ENCODE measurements at regions not wholly inside any gene's neighbourhood (a gene's known extent, or its start where the extent isn't known, plus 50 kb on each side); places are given as distances from the start of the nearest gene placed in this dataset.

DNA sequence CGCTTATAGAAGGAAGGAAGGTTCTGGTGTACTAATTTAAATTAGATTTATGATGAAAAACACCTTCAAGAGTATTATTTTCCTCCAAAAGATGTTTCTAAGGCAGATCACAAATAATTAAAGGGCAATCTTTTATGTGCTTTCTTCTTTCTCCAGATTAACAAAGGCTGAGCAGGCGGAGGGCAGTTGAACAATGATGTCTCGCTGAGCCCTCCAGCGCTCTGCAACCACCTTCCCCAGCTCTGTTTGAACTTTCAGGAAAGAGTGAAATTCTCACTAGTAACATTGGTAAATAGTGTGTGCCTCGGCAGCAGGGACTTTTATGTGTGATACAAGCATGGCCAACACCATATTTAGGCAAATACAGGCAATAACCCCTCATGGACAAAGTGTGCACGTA, 379.1 kb upstream of the MKI67 start:
- DNase-seq: no peak

GRCh38 chr10:128506423-128506822, 380.2 kb upstream of the MKI67 start:
- no peak for DNase-seq

DNA sequence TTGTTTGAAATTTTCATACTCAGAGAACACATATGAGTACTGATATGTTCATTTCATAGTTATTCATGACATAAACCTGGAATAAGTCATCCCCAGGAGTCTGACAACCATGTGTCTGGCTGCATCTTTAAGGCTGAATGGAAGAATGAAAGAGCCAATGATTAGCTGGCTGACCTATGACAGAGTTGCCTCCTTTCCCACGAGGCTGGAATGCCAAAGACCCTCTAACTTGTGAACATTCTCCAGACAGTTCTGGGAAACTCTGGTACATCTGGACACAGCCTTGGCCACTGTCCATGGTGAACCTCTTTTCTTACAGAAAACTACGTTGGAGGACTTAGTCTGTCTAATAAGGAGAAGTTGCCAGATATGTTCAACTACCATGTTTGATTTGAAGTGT, 380.8 kb upstream of the MKI67 start:
- DNase-seq: no peak

GRCh38 chr10:128511284-128511683, 385.1 kb upstream of the MKI67 start:
- no peak for DNase-seq

DNA sequence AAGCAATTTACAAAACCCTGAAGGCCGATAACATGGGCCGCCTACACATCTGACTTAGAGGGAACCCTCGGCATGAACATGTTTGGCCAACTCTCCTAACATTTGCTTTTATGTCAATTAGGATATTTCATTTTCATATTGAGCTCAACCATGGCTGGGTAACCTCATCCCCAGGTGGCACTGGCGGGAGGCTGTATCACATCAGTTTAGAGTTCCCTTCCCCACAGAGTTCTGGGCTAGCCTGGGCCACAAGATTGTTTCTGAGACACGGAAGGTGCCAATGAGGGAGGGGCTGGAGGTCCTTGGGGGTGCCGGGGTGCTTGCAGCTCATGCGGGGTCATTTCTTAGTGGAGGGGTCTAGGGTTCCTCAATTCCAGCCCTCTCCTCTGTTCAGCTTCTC, 386.5 kb upstream of the MKI67 start:
- DNase-seq: no peak

DNA sequence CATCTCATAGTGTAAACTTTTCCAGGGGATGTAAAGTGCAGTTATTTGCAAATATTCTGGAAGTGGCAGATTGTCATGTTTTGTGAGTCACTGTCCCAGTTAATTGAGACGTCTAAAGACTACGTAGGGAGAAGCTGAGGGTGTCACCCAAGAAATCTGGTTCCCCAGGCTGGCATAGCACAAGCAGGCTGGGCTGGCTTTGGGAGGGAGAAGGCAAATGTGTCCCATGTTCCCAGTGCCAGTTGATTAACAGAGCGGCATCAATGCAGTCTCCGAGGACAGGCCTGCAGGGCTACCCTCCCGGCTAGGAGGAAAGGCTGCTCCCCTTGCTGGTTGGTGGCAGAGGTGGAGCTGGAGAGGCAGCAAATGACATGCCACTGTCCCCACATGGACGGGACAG, 388.3 kb upstream of the MKI67 start:
- no peak for DNase-seq

GRCh38 chr10:128516180-128516579, 390.0 kb upstream of the MKI67 start:
- no peak for DNase-seq

GRCh38 chr10:128517167-128517566, 390.9 kb upstream of the MKI67 start:
- DNase-seq: no peak

GRCh38 chr10:128518000-128518399, 391.8 kb upstream of the MKI67 start:
- no peak for DNase-seq

DNA sequence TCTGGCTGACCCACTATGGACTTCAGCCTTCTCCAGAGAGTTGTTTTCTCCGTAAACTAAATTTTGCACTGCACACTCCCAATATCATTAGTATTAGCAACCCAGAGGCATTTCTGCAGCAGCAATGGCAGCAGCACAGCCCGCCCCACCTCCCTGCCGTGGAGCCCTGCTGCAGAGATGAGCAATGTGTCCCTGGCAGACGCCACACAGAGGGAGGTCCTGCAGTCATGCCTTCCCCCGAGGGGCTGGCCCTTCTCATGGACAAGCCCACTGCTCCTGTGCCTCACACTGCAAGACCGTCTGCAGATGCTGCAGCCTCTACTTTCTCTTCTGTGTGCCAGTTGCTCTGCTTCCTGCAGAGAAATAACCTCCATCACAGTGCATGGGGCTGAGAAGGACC, 393.4 kb upstream of the MKI67 start:
- DNase-seq: no peak

DNA sequence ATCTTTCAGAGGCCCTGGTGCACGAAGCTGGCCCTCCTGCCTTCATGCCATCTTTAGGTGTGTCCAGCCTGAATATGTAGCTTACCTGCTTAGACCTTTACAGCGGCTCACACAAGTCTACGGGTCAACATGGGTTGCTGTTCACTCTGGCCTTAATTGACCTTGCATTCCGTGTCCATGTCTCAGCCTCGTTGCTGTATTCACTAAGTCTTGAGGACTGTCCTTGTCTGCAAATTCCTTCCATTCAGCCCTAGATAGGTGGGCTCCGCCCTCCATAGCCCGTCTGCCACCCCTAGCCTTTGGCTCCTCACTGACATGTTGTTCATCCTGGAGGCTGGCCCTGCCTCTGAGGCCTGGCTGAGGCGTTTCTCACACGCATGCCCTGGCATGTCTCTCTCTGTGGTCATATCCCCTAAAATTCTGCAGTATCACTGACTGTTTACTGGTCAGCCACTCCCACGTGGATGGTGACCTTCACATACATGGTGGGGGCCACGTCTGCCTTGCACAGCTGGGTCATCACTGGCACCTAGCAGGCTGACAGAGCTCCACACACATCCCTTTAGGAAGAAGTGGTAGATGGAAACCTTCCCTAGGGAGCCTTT, 394.1 kb upstream of the MKI67 start:
- DNase-seq: no peak

GRCh38 chr10:128522551-128523308, 396.5 kb upstream of the MKI67 start:
- no peak for DNase-seq

GRCh38 chr10:128525444-128525843, 399.2 kb upstream of the MKI67 start:
- DNase-seq: no peak

- DNase-seq: no peak
These were observed 399.7 kb upstream of the MKI67 start for GRCh38 chr10:128525936-128526335.

GRCh38 chr10:128526791-128527375, 400.7 kb upstream of the MKI67 start:
- DNase-seq: no peak

DNA sequence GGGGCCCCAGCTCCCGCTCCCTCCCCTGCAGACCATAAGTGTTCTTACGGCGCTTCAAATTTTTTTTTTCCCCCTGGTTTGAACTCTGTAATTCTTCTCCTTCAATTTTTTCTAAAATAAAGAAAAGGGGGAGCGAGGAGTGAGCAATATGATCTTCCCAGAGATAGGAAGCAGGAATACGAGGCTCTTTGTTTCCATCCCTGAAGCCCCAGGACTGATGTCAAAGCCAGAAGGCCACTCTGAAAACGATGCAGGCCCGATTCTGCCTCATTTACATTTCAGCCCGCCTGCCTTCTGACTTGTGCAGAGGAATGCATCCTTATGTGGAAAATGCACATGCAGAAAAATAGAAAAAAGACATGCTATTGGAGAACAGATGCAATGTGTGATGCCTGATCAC, 401.5 kb upstream of the MKI67 start:
- no peak for DNase-seq

GRCh38 chr10:128528167-128528566, 401.9 kb upstream of the MKI67 start:
- DNase-seq: no peak

GRCh38 chr10:128528781-128529180, 402.6 kb upstream of the MKI67 start:
- no peak for DNase-seq

DNA sequence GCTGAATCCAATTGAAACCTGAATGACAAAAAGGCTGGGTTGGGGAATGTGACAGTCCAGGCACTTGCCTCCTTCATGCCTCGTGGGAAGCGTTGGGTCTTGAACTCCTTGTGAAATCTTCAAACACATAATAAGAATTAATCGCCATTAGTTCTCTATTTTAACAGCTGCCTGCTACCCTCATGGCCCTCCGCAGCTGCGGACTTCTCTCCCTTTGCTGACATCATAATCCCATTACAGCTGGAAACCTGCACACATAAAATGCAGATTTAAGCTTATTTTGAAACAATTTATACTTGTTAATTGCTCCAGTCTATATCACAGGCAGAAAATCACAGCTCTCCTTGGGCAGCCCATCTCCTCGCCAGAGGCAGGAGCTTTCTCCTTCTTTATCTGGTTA, 403.0 kb upstream of the MKI67 start:
- DNase-seq: no peak

GRCh38 chr10:128530301-128530700, 404.1 kb upstream of the MKI67 start:
- DNase-seq: peak; percentile 4

DNA sequence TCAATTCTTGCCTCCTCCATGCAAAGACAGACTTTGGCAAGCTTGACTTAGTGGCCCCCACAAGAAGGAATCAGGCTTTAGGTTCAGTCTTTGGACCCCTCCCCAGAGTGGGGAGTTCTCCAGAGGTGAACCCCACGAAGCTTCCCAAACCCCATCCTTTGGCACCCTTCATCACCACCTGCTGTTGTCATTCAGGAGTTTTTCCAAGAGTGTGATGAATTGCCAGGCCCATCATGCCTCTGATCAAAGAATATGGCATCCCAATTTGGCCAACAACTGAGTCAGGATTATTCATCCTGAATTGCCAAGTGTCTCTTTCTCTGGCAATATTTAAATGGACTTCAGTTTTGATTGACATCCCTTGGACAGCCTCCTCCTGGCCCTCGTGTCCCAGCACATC, 404.7 kb upstream of the MKI67 start:
- no peak for DNase-seq

- DNase-seq: no peak
These were observed 408.5 kb upstream of the MKI67 start for GRCh38 chr10:128534686-128535085.

- no peak for DNase-seq
These were observed 410.0 kb upstream of the MKI67 start for GRCh38 chr10:128536259-128536658.

DNA sequence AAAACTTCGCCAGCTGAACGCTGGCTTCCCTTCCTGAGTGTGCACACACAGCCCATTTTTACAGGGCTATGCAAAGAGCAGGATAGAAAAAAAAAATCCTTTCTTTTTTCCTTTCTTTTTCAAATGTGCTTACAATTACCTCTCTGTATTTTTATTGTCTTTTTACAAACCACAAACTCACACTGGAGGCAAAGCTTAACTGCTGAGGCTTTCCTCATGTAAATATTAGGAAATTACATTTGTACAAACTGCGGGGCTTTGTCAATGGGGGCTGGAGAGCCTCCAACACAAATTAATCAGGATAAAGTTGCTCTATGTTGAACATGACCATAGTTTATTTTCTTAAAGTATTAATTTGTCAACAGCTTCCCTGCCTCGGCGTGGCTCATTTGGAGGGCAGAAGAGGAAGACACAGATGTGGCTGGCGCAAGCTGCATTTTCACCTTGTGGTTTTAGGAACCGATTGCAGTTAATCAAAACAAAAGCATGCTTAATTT, 411.7 kb upstream of the MKI67 start:
- DNase-seq: peak; percentile 20

Data from activated CD4-positive, alpha-beta T cell treated with anti-CD3 and anti-CD28 coated beads, Interleukin-2, Interleukin-6, amounts not matched to agents 100 ng/mL and 50 ng/mL, durations not matched to agents 16 hours and 8 hours (primary cell).